HG02678 (cell line): ENCODE measurements at regions not wholly inside any gene's neighbourhood (a gene's known extent, or its start where the extent isn't known, plus 50 kb on each side); places are given as distances from the start of the nearest gene placed in this dataset.

Source experiments
- ATAC-seq: cut with Tn5 transposase; IDR thresholded peaks from one replicate; pipeline ENCODE4 v1.9.1; 2021; ENCODE audit warnings: mild to moderate bottlenecking, moderate library complexity; ENCODE audit not compliant: unreplicated experiment

- ATAC-seq = no peak
These were observed 59.9 kb upstream of the IFNG-AS1 start for GRCh38 chr12:67929384-67929772.

DNA sequence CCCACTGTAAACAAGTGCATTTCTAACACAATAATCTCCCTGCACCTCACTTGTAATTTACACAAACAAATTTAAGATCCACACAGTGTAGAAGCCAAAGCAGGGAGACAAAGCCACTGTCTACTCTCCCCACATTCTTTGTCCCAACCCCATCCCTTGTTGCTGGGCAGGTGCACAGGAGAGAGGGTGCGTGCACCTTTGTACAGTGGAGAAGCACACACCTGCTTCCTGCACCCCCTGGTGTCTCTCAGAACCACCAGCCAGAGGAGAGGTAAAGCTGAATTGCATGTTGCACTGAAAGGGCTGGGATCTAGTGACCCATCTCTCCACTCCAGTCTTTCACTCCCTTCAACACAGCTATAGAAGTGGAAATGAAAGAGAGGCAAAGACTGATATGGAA, 51.4 kb upstream of the IFNG-AS1 start:
- no peak for ATAC-seq
